ENCODE measurements at regions not wholly inside any gene's neighbourhood (a gene's known extent, or its start where the extent isn't known, plus 50 kb on each side); places are given as distances from the start of the nearest gene placed in this dataset.

DNA sequence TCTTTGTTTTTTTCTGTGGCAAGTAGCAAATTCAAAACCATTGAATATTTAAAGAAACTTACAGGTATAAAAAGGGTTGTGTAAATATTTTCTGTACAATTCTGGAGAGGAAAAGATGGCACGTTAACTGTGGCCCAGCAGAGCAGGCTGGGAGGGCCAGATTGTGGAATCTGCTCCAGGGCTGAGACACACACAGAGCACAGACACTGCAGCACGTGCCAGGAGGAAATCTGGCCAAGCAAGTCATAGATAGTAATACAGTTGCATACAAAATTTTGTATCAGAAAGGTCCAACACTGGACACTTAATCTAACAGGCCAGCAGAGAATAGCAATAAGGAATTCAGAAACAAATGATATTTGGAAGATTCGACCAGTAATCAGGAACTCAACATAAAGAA lies 763.7 kb downstream of the PDHA2 start:
- no peaks in the 10 kb centered on the region for H3K27me3 Mint-ChIP-seq (ENCODE audit: low read depth in 3 of 3)
- TF ChIP-seq CTCF (IDR thresholded peaks at IDR 0.05) = no peak
- 86% methylated on average over 1 of the region's 3 CpGs for WGBS (ENCODE audit: insufficient coverage)
- H3K27ac ChIP-seq (ENCODE audit: low read depth in 1 of 2, low read length in 2 of 2) = no peak overlapping the region
- H3K4me1 ChIP-seq (ENCODE audit: control insufficient read depth in 1 of 2, insufficient read depth in 2 of 2, low read length in 2 of 2) = no peaks in the 10 kb centered on the region
- H3K9ac ChIP-seq (ENCODE audit: insufficient read depth, low read length, poor library complexity, severe bottlenecking) = no peak overlapping the region
- H3K9me3 ChIP-seq (replicated peaks in 1 of 2; ENCODE audit: control insufficient read depth in 1 of 2, insufficient read depth in 1 of 2, low read length in 2 of 2) = no peaks in the 10 kb centered on the region
- H3K79me2 ChIP-seq (ENCODE audit: insufficient read depth, low read length) = no peaks in the 10 kb centered on the region
- H3K9me3 Mint-ChIP-seq = peaks cover 0 to 7% (median 0%) of the 10 kb centered on the region in 7 donors
- H3K36me3 Mint-ChIP-seq = no peaks in the 10 kb centered on the region
- H2AFZ ChIP-seq (ENCODE audit: insufficient read depth, low read depth, low read length, poor library complexity, severe bottlenecking) = no peak overlapping the region
- no peaks in the 10 kb centered on the region for H3K4me1 Mint-ChIP-seq
- H3K36me3 ChIP-seq (replicated peaks in 1 of 2; ENCODE audit: control insufficient read depth in 1 of 2, insufficient read depth in 2 of 2, low read length in 2 of 2) = no peaks in the 10 kb centered on the region
- no peak overlapping the region for H3K4me3 Mint-ChIP-seq
- no peak overlapping the region for H3K4me3 ChIP-seq (replicated peaks in 1 of 3; ENCODE audit: low read depth in 2 of 3, low read length in 3 of 3)
- H3K27me3 ChIP-seq (ENCODE audit: control insufficient read depth in 2 of 2, insufficient read depth in 2 of 2, low read length in 2 of 2) = no peaks in the 10 kb centered on the region
- H4K20me1 ChIP-seq (ENCODE audit: insufficient read depth, low read length) = no peaks in the 10 kb centered on the region
- DNase-seq = no peak
- intact Hi-C loops (cut with micrococcal nuclease) = no loop called here
- no peak overlapping the region for H3K4me2 ChIP-seq (replicated peaks; ENCODE audit: extremely low read depth, low read length, poor library complexity, severe bottlenecking)
- no peak overlapping the region for H3K27ac Mint-ChIP-seq

DNA sequence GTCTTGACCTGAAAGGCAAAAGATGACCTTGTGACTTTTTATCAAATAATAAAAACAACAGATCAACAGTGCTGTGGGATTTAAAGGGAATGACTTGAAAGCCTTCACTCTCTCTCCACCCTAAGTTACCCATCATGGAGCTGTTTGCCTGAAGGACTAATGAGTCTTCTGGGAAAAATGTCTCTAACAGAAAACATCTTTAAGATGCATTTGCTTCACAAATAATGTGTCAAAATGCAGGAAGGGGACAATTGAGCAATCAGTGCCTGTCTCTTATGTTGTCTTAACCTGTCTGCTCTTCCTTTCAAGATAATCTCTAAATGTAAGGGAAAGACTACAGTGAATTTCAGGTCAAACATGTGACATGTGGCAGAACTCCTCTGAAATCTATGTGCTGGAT lies 766.6 kb downstream of the PDHA2 start:
- Histone ChIP-seq H3K9ac (ENCODE audit: insufficient read depth, low read length, poor library complexity, severe bottlenecking) (no peak overlapping the region), H3K79me2 (ENCODE audit: insufficient read depth, low read length) (no peaks in the 10 kb centered on the region), H3K27me3 (ENCODE audit: control insufficient read depth in 2 of 2, insufficient read depth in 2 of 2, low read length in 2 of 2) (no peaks in the 10 kb centered on the region), H3K4me3 (replicated peaks in 1 of 3; ENCODE audit: low read depth in 2 of 3, low read length in 3 of 3) (no peak overlapping the region), H3K4me1 (ENCODE audit: control insufficient read depth in 1 of 2, insufficient read depth in 2 of 2, low read length in 2 of 2) (no peaks in the 10 kb centered on the region), H3K36me3 (replicated peaks in 1 of 2; ENCODE audit: control insufficient read depth in 1 of 2, insufficient read depth in 2 of 2, low read length in 2 of 2) (no peaks in the 10 kb centered on the region), H3K27ac (ENCODE audit: low read depth in 1 of 2, low read length in 2 of 2) (no peak overlapping the region), H3K4me2 (replicated peaks; ENCODE audit: extremely low read depth, low read length, poor library complexity, severe bottlenecking) (no peak overlapping the region), H3K9me3 (replicated peaks in 1 of 2; ENCODE audit: control insufficient read depth in 1 of 2, insufficient read depth in 1 of 2, low read length in 2 of 2) (peaks cover 0 to 2% of the 10 kb centered on the region in 2 donors), H2AFZ (ENCODE audit: insufficient read depth, low read depth, low read length, poor library complexity, severe bottlenecking) (no peak overlapping the region), H4K20me1 (ENCODE audit: insufficient read depth, low read length) (no peaks in the 10 kb centered on the region)
- peaks cover 0 to 5% (median 3%) of the 10 kb centered on the region in 7 donors for H3K9me3 Mint-ChIP-seq
- no peak for TF ChIP-seq CTCF (IDR thresholded peaks at IDR 0.05)
- H3K27me3 Mint-ChIP-seq (ENCODE audit: low read depth in 3 of 3) = no peaks in the 10 kb centered on the region
- no peaks in the 10 kb centered on the region for H3K4me1 Mint-ChIP-seq
- H3K36me3 Mint-ChIP-seq = no peaks in the 10 kb centered on the region
- H3K4me3 Mint-ChIP-seq = no peak overlapping the region
- no peak for DNase-seq
- no peak overlapping the region for H3K27ac Mint-ChIP-seq
- intact Hi-C loops (cut with micrococcal nuclease) = no loop called here
